WERI-Rb-1 (cell line): ENCODE measurements at regions not wholly inside any gene's neighbourhood (a gene's known extent, or its start where the extent isn't known, plus 50 kb on each side); places are given as distances from the start of the nearest gene placed in this dataset.
A peak's percentile ranks its signal among the peaks of the same experiment; 100 is the strongest.

ENCODE experiments used
- DNase-seq: peaks from one replicate; pipeline ENCODE4 v3.0.0-alpha.2; 2020
- H3K27ac ChIP-seq: fragments of 250-450 bp; sonication (Bioruptor Pico); 2 replicates; pipeline ENCODE4 v1.5.1; 2020; ENCODE audit warnings: mild to moderate bottlenecking, moderate library complexity
- H3K27me3 ChIP-seq: fragments of 250-450 bp; sonication (Bioruptor Pico); 2 replicates; pipeline ENCODE4 v1.5.1; 2021; ENCODE audit warnings: mild to moderate bottlenecking, low read depth, moderate library complexity; ENCODE audit not compliant: insufficient read depth, severe bottlenecking
- H3K36me3 ChIP-seq: fragments of 250-450 bp; sonication (Bioruptor Pico); 2 replicates; pipeline ENCODE4 v1.5.1; 2020; ENCODE audit warnings: mild to moderate bottlenecking, moderate library complexity
- H3K4me3 ChIP-seq: 2 replicates; pipeline ENCODE4 v1.5.1; 2011; ENCODE audit warnings: low read depth, mild to moderate bottlenecking, control low read depth, low read length
- H3K9me3 ChIP-seq: fragments of 250-450 bp; sonication (Bioruptor Pico); 2 replicates; pipeline ENCODE4 v1.5.1; 2021; ENCODE audit warnings: mild to moderate bottlenecking, moderate library complexity; ENCODE audit not compliant: severe bottlenecking
- TF ChIP-seq, protein P1 (sequence below): IDR thresholded peaks from 2 replicates; pipeline ENCODE4 v1.5.1; 2011; ENCODE audit warnings: low read depth, mild to moderate bottlenecking, control low read depth, inconsistent platforms, low read length

DNA sequence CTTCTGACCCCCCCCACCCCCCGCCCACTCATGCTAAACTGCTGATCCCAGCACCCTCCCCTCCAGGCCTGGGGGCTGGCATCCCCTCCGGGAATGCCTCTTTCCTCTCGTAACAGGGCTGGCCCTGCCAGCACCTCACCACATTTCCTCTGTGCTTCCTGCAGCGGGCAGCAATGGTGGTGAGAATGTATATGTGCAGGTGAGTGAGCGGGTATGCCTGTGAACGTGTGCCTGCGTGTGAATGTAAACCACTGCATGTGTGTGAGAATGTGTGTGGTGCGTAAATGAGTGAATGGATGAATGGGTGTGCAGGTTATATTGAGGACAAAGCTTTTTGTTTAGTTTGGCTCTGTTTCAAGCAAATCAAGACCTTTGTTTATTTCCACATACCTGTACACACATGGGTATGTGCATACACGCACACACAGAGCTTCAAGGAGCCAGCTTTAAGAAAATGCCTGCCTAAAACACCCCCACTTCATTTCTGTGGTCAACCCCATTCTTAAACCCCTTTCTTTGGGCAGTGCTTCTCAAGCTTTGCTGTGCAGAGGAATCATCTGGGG lies 95.7 kb upstream of the SHB start:
- Histone ChIP-seq H3K27ac (no peak overlapping the region), H3K27me3 (no peaks in the 10 kb centered on the region), H3K9me3 (peaks cover 2% of the 10 kb centered on the region), H3K4me3 (no peak overlapping the region), H3K36me3 (no peaks in the 10 kb centered on the region)
- DNase-seq = no peak
- TF ChIP-seq, protein P1, sequence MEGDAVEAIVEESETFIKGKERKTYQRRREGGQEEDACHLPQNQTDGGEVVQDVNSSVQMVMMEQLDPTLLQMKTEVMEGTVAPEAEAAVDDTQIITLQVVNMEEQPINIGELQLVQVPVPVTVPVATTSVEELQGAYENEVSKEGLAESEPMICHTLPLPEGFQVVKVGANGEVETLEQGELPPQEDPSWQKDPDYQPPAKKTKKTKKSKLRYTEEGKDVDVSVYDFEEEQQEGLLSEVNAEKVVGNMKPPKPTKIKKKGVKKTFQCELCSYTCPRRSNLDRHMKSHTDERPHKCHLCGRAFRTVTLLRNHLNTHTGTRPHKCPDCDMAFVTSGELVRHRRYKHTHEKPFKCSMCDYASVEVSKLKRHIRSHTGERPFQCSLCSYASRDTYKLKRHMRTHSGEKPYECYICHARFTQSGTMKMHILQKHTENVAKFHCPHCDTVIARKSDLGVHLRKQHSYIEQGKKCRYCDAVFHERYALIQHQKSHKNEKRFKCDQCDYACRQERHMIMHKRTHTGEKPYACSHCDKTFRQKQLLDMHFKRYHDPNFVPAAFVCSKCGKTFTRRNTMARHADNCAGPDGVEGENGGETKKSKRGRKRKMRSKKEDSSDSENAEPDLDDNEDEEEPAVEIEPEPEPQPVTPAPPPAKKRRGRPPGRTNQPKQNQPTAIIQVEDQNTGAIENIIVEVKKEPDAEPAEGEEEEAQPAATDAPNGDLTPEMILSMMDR = no peak

DNA sequence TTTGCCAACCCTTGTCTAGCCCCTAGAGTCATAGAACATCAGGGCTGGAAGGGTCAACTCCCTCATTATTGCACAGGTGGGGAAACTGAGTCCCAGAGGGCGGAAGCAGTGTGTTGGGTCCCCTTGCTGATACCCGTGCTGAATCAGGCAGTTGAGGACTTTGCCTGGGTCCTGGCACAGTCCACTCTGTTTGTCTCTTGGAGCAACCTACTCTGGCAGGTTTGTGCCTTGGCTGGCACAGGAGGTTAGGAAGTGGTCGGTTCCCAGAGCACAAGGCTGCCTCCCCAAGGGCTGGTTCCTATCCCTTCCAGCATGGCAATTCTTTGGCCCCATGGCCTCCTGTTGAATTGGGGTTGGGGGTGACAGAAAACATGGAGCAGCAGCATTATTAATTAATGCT lies 94.5 kb upstream of the SHB start:
- Histone ChIP-seq H3K27ac (no peak overlapping the region), H3K27me3 (no peaks in the 10 kb centered on the region), H3K36me3 (no peaks in the 10 kb centered on the region), H3K4me3 (no peak overlapping the region), H3K9me3 (no peaks in the 10 kb centered on the region)
- TF ChIP-seq, protein P1 = no peak
- DNase-seq = no peak

DNA sequence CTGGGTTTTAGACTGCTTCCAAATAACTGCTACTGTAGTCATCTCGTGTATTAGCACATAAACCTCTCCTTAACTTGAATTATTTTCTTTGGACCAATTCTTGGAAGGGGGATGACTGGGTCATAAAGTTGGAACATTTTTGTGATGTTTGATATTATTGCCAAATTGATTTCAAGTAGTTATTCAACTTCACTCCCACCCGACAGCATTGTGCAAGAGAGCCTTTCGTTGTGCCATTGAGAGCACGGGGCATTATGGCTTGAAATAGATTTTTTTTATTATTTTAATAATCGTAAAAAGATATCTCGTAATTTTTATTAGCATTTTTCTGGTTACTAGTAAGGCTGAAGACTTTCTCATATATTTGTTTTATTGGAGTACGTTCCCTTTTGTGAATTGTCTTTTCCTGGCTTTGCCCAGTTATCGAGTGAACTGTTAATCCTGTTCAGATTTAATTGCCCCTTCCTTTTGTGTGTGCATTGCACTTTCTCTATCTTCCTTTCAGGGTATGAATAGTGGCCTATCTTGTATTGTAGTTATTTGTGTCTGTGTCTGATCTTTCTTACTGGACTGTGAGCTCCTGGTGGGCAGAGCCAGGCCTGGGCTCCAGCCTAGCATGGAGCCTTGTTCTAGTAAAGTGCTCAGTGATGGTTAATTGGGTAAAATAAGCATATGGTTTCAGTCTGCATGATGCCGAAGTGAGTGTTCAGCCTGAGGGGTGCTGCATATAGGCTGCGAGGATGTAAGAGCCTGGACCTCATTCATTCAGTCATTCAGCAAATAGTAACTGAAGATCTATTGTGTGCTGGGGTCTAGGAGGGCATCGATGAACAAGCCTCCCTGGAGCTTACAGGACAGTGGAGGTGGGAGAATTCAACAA lies 93.5 kb upstream of the SHB start:
- Histone ChIP-seq H3K9me3 (no peaks in the 10 kb centered on the region), H3K27ac (no peak overlapping the region), H3K27me3 (no peaks in the 10 kb centered on the region), H3K36me3 (no peaks in the 10 kb centered on the region), H3K4me3 (no peak overlapping the region)
- no peak for DNase-seq
- TF ChIP-seq, protein P1 = no peak

DNA sequence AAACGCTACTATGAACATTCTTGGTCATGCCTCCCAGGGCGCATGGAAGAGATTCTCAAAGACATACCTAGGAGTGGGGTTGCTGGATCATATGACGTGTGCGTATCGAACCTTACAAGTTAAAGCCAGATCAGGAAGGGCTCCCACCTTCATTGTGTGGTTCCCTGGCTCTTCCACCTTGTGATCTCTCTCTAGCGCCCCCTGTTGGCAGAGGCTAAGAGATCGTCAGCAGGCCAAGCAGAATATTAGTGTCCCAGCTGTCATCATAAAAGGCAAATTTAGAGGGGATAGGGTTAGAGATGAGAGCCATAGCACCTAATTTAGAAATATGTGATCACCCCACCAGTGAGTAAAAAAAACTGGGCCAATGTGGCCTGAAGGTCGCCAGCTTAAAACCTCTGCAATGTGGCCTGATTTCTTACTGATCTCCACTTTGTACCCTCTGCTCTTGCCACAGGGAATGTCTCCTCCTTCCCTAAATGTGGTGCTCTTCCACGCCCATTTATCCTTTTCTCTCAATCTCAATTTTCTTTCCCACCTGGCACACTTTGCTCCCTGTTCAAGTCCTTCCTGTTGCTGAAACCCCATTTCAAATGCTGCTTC lies 91.7 kb upstream of the SHB start:
- H3K4me3 ChIP-seq = no peak overlapping the region
- peak; percentile 78 for DNase-seq

DNA sequence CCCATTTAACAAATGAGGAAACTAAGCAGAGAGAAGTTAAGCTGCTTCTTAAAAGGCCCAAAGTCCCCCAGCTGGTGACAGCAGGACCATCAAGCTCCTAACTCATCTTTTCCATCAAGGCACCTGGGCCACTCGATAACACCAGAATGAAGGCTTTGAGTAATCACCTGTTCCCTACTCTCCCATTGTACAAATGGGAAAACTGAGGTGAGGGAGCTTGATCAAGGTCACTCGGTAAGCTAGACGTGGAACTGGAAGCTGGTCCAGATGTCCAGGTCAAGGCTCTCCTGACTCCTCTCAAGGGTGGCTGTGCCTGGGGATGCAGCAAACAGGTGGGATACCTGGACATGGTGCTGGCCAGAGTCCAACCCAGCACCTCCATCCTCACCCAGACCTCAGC lies 90.6 kb upstream of the SHB start:
- H3K4me3 ChIP-seq = no peak overlapping the region
- TF ChIP-seq, protein P1 = no peak
- no peaks in the 10 kb centered on the region for H3K36me3 ChIP-seq
- H3K9me3 ChIP-seq = no peaks in the 10 kb centered on the region
- H3K27ac ChIP-seq = no peak overlapping the region
- H3K27me3 ChIP-seq = no peaks in the 10 kb centered on the region
- DNase-seq = peak; percentile 21

More for the DNA sequence above, 91.7 kb upstream of the SHB start:
- Histone ChIP-seq H3K9me3 (no peaks in the 10 kb centered on the region), H3K36me3 (no peaks in the 10 kb centered on the region), H3K27me3 (no peaks in the 10 kb centered on the region), H3K27ac (no peak overlapping the region)
- TF ChIP-seq, protein P1 = peak; percentile 81
